ENCODE measurements at regions not wholly inside any gene's neighbourhood (a gene's known extent, or its start where the extent isn't known, plus 50 kb on each side); places are given as distances from the start of the nearest gene placed in this dataset.

GRCh38 chr20:22471156-22471836, 113.1 kb downstream of the FOXA2 start:
- in situ Hi-C loops (cut with MboI): no loop called here
- 32% methylated on average over 6 of the region's 9 CpGs for WGBS (ENCODE audit: insufficient coverage, low coverage, missing lambda C conversion rate)
- DNase-seq (ENCODE audit: extremely low read depth in 1 of 4, low spot score in 3 of 4) (peak in 2 of 4 experiments; percentile 8 to 24), ATAC-seq (peak; percentile 49), FAIRE-seq (no peak)
- H3K27ac ChIP-seq (ENCODE audit: extremely low read depth, low read depth, low read length): no peak overlapping the region
- H3K4me3 ChIP-seq: no peak overlapping the region
- no peak overlapping the region for H3K9ac ChIP-seq (ENCODE audit: insufficient read depth in 1 of 2, low read depth in 2 of 2, low read length in 2 of 2)
- no peaks in the 10 kb centered on the region for H3K79me2 ChIP-seq (ENCODE audit: control insufficient read depth, insufficient read depth, low read length)
- intact Hi-C loops (cut with micrococcal nuclease): loop anchor here (5.0 to 10.0 kb wide), 2 partner anchors 84 to 136 kb away; no protein-coding TSS in a partner anchor
- H2AFZ ChIP-seq (ENCODE audit: low read depth, low read length): peak overlapping the region; percentile 59; the same call in 1 of the 2 replicates
- no peaks in the 10 kb centered on the region for H3K9me3 ChIP-seq (replicated peaks; ENCODE audit: control insufficient read depth, insufficient read depth, low read depth, low read length)
- H3K4me2 ChIP-seq (ENCODE audit: insufficient read depth, low read length): no peak overlapping the region
- BruUV-seq (replicated peaks): no TSS peak
- H3K36me3 ChIP-seq (ENCODE audit: control insufficient read depth, insufficient read depth, low read length): no peaks in the 10 kb centered on the region
- H3K9me1 ChIP-seq (ENCODE audit: control insufficient read depth, insufficient read depth, low read length): no peaks in the 10 kb centered on the region
- CTCF ChIA-PET (ENCODE audit: low intra/inter-chr PET ratio): no interaction called here
- H4K20me1 ChIP-seq (replicated peaks; ENCODE audit: control insufficient read depth, insufficient read depth, low read length): no peaks in the 10 kb centered on the region
- H3K4me1 ChIP-seq (replicated peaks in 1 of 2; ENCODE audit: control insufficient read depth in 2 of 2, insufficient read depth in 2 of 2, low read length in 2 of 2): peaks cover 3% of the 10 kb centered on the region in 2 experiments; a peak in 4 of 5 replicates
- POLR2A ChIA-PET: no interaction called here
- H3K27me3 ChIP-seq (ENCODE audit: control insufficient read depth in 2 of 2, insufficient read depth in 2 of 2, low read length in 2 of 2): no peaks in the 10 kb centered on the region
- TF ChIP-seq CBX1 (IDR thresholded peaks at IDR 0.05; ENCODE audit: low read depth) (no peak), SAP30 (IDR thresholded peaks at IDR 0.05; ENCODE audit: borderline replicate concordance, insufficient read depth, low read depth, low read length, poor library complexity, severe bottlenecking) (no peak), MTA3 (IDR thresholded peaks at IDR 0.05; ENCODE audit: borderline replicate concordance) (0 out of 2 replicates have a peak, but pooled peaks have one; percentile 29), THAP7 (CRISPR knock-in tag; IDR thresholded peaks at IDR 0.05) (no peak), JUN (IDR thresholded peaks at IDR 0.05; ENCODE audit: borderline replicate concordance, low read depth, low read length) (0 out of 2 replicates have a peak, but pooled peaks have one; percentile 6), JUN (CRISPR knock-in tag; IDR thresholded peaks at IDR 0.05; ENCODE audit: borderline replicate concordance) (no peak), CREM (IDR thresholded peaks at IDR 0.05; ENCODE audit: low read depth) (peak; percentile 53; the same call in 1 of the 2 replicates), TSC22D4 (tag; IDR thresholded peaks at IDR 0.05) (no peak), JUND (IDR thresholded peaks at IDR 0.05; ENCODE audit: borderline replicate concordance, low read depth, low read length) (peak; percentile 28; the same call in 1 of the 2 replicates), JUND (tag; IDR thresholded peaks at IDR 0.05; ENCODE audit: borderline replicate concordance, low read depth, low read length) (peak; percentile 43; the same call in 1 of the 3 replicates), ATF3 (IDR thresholded peaks at IDR 0.05) (peak; percentile 83), ATF3 (CRISPR knock-in tag; conservative IDR thresholded peaks at IDR 0.05) (no peak), GTF2B (IDR thresholded peaks at IDR 0.05; ENCODE audit: extremely low read depth, insufficient read length) (no peak), POU5F1 (IDR thresholded peaks at IDR 0.05; ENCODE audit: borderline replicate concordance, low read depth, low read length, partially characterized antibody) (no peak), CEBPG (CRISPR knock-in tag; IDR thresholded peaks at IDR 0.05) (no peak), CEBPG (tag; conservative IDR thresholded peaks at IDR 0.05 in 1 of 2, IDR thresholded peaks at IDR 0.05 in 1 of 2) (0 out of 4 replicates have a peak, but pooled peaks of 1 of the 2 experiments have one; percentile 15), L3MBTL2 (IDR thresholded peaks at IDR 0.05) (peak; percentile 31; the same call in 1 of the 2 replicates), FOXA3 (CRISPR knock-in tag; conservative IDR thresholded peaks at IDR 0.05 in 1 of 2, IDR thresholded peaks at IDR 0.05 in 1 of 2) (0 out of 4 replicates have a peak, but pooled peaks of 1 of the 2 experiments have one; percentile 23), NRF1 (conservative IDR thresholded peaks at IDR 0.05 in 1 of 2, IDR thresholded peaks at IDR 0.05 in 1 of 2) (0 out of 4 replicates have a peak, but pooled peaks of 1 of the 2 experiments have one; percentile 13)

All from K562 (cell line).